Thyroid gland (tissue), 4 donors: ENCODE measurements at regions not wholly inside any gene's neighbourhood (a gene's known extent, or its start where the extent isn't known, plus 50 kb on each side); places are given as distances from the start of the nearest gene placed in this dataset.

Experiments
- DNase-seq, 2 donors: peaks; one replicate each; pipeline ENCODE4 v3.0.0-alpha.2; 2019
- H3K27ac ChIP-seq, 3 donors: fragments of 200-600 bp; sonication (generic); 1 replicate in 2 of 3; 2 replicates in 1 of 3; pipeline ENCODE4 v1.5.1; 2016 to 2019; ENCODE audit warnings: mild to moderate bottlenecking in 1 of 3, moderate library complexity in 1 of 3
- H3K27me3 ChIP-seq: fragments of 200-600 bp; sonication (generic); one replicate; pipeline ENCODE4 v1.5.1; 2019
- H3K36me3 ChIP-seq, 2 donors: fragments of 200-600 bp; sonication (generic); one replicate each; pipeline ENCODE4 v1.5.1; 2016 to 2019
- H3K4me1 ChIP-seq, 2 donors: fragments of 200-600 bp; sonication (generic); one replicate each; pipeline ENCODE4 v1.5.1; 2017 to 2019
- H3K4me3 ChIP-seq, 3 donors: fragments of 200-600 bp; sonication (generic); replicated peaks in 1 of 3; 1 replicate in 2 of 3; 2 replicates in 1 of 3; pipeline ENCODE4 v1.5.1; 2016; ENCODE audit warnings: mild to moderate bottlenecking in 1 of 3
- H3K9me3 ChIP-seq: fragments of 200-600 bp; sonication (generic); one replicate; pipeline ENCODE4 v1.5.1; 2017
- POLR2A ChIP-seq, 2 donors: fragments of 450-650 bp; IDR thresholded peaks; one replicate each; pipeline ENCODE4 v1.6.1; 2017; ENCODE audit warnings: antibody characterized with exemption in 2 of 2, mild to moderate bottlenecking in 2 of 2, moderate library complexity in 1 of 2
- WGBS, 2 donors: methylation state at CpG; one replicate each; pipeline ENCODE4 v1.1.5; 2017; 5-methylcytosine and 5-hydroxymethylcytosine counted together
- intact Hi-C: fragments of 100-400 bp; cut with DNase I; formaldehyde crosslinking; loops from one replicate; pipeline ENCODE4 v1.15.1; 2023
- TF ChIP-seq, protein P1 (sequence below), 6 experiments: fragments of 200-600 bp in 3 of 6; fragments of 450-650 bp in 3 of 6; sonication (generic) in 3 of 6; IDR thresholded peaks; one replicate each; pipeline ENCODE4 v1.5.1; 2016 to 2019; ENCODE audit warnings: antibody characterized with exemption in 6 of 6, mild to moderate bottlenecking in 2 of 6, inconsistent platforms in 1 of 6, moderate library complexity in 1 of 6

DNA sequence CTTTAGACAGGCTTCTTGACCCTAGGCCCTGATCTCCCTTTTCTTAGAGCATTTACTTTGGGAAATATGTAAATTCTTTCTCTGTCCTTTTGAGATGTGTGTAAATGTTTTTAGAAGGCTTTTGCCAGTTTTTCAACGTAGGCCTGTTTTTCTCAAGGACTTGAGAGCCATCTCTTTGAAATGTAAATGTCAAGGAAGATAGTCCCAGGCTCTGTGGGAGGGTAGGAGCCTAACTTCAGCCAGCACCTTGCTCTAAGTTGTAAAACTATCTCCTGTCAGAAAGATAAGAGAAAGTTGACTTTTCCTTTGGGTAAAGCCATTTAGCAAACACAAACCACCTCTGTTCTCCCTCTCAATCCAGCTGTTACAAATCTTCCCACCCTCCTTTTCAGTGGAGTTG is 219.8 kb downstream of the RPS29 start:
- WGBS, 2 donors: 27 to 32% methylated on average over 1 of the region's 1 CpG

DNA sequence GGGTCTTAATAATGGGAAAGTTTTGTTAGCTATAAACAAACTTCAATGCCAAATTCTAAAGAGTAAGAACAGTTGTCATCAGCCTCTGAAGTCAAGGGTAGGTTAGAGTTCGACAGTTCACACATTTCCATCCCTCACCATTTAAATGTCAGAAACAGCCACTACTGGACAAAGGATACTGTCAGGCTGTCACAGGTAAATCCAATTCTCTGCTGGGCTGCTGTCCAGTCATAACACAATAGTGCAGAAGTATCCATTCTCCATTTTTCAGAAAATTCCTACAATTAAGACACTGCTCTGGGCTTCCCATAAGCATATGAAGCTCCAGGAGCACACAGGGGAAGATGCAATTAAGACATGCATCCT is 221.4 kb downstream of the RPS29 start:
- H3K4me1 ChIP-seq: no peaks in the 10 kb centered on the region
- intact Hi-C loops: no loop called here
- DNase-seq: no peak
- no peaks in the 10 kb centered on the region for H3K27me3 ChIP-seq
- no peak overlapping the region for H3K27ac ChIP-seq
- TF ChIP-seq, protein P1, sequence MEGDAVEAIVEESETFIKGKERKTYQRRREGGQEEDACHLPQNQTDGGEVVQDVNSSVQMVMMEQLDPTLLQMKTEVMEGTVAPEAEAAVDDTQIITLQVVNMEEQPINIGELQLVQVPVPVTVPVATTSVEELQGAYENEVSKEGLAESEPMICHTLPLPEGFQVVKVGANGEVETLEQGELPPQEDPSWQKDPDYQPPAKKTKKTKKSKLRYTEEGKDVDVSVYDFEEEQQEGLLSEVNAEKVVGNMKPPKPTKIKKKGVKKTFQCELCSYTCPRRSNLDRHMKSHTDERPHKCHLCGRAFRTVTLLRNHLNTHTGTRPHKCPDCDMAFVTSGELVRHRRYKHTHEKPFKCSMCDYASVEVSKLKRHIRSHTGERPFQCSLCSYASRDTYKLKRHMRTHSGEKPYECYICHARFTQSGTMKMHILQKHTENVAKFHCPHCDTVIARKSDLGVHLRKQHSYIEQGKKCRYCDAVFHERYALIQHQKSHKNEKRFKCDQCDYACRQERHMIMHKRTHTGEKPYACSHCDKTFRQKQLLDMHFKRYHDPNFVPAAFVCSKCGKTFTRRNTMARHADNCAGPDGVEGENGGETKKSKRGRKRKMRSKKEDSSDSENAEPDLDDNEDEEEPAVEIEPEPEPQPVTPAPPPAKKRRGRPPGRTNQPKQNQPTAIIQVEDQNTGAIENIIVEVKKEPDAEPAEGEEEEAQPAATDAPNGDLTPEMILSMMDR (IDR thresholded peaks at IDR 0.05): no peak
- no peak for TF ChIP-seq POLR2A (IDR thresholded peaks at IDR 0.05)
- no peaks in the 10 kb centered on the region for H3K36me3 ChIP-seq
- no peaks in the 10 kb centered on the region for H3K9me3 ChIP-seq
- WGBS, 2 donors: 33 to 55% methylated on average over 1 of the region's 1 CpG
- no peak overlapping the region for H3K4me3 ChIP-seq

More for the DNA sequence above, 219.8 kb downstream of the RPS29 start:
- no peak for DNase-seq
- no peak for TF ChIP-seq POLR2A (IDR thresholded peaks at IDR 0.05)
- H3K9me3 ChIP-seq: no peaks in the 10 kb centered on the region
- H3K27ac ChIP-seq: no peak overlapping the region
- H3K4me1 ChIP-seq: no peaks in the 10 kb centered on the region
- H3K36me3 ChIP-seq: no peaks in the 10 kb centered on the region
- intact Hi-C loops: no loop called here
- no peak overlapping the region for H3K4me3 ChIP-seq
- no peaks in the 10 kb centered on the region for H3K27me3 ChIP-seq

DNA sequence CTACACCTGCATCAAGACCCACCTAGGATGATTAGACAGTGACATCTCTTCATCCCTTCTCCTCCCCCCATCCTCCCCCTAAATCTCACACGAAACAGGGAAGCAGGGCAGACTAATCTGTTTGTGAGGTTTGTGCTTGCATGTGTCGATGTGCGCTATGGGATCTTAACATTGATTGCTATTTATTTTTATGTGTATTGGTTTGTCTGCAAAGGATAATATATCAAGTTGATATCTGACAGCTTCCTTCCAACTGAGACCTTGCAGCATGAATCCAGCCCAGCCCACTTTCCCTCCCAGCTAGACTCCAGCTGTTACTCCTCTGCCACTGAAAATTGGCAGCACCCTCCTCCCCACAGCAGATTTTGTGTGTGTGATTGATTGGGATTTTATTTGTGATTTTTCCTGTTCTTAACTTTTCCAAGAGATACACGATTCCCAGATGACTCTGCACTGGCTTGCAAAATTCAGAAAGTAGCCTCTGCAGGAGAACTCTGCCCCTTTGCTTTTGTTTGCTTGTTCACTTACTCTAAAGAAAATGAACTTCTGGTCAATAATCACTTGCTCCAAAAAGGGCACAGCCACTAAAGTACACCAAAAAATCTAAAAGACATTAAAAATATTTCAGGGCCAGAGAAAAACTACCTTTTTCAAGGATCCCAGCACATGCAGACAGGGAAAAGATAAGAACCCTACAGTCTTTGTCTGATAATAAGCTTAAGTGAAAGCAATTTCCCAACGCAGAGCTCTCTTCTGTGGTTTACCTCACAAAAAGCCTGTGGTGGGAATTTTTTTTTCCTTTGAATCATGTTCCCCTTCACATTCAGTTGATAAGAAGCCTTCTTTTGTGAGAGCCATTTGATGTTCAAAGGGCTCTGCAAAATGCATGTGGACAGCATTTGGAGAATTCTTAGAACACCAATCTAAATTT is 222.1 kb downstream of the RPS29 start:
- TF ChIP-seq POLR2A (IDR thresholded peaks at IDR 0.05): no peak
- TF ChIP-seq, protein P1 (IDR thresholded peaks at IDR 0.05): no peak
- no peaks in the 10 kb centered on the region for H3K27me3 ChIP-seq
- no peak overlapping the region for H3K4me3 ChIP-seq
- no peak for DNase-seq
- intact Hi-C loops: no loop called here
- 45% methylated on average over 5 of the region's 5 CpGs for WGBS, 2 donors
- no peak overlapping the region for H3K27ac ChIP-seq
- no peaks in the 10 kb centered on the region for H3K36me3 ChIP-seq
- no peaks in the 10 kb centered on the region for H3K4me1 ChIP-seq
- no peaks in the 10 kb centered on the region for H3K9me3 ChIP-seq

DNA sequence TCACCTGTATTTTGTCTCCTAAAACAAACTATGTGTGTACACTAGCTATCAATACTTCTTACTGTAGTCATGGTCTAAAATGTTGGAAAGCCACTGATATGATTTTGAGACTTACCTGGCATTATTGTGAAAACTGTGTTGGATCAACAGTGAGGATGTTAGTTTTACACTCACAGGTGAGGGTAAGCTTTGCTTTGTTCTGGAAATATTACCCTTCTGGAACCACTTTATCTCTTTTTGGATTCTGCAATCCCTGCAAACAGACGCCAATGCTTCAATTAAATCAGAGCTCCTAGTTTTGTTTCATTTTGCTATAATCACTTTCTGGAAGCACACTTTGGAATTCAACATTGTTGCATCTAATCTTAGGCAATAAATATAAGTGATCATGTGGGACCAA is 223.3 kb downstream of the RPS29 start:
- TF ChIP-seq, protein P1 (IDR thresholded peaks at IDR 0.05): no peak
- TF ChIP-seq POLR2A (IDR thresholded peaks at IDR 0.05): no peak
- Histone ChIP-seq H3K4me1 (no peaks in the 10 kb centered on the region), H3K27me3 (no peaks in the 10 kb centered on the region), H3K36me3 (no peaks in the 10 kb centered on the region), H3K4me3 (no peak overlapping the region), H3K27ac (no peak overlapping the region), H3K9me3 (no peaks in the 10 kb centered on the region)
- intact Hi-C loops: no loop called here
- DNase-seq: no peak
- 62 to 67% methylated on average over 1 of the region's 1 CpG for WGBS, 2 donors

DNA sequence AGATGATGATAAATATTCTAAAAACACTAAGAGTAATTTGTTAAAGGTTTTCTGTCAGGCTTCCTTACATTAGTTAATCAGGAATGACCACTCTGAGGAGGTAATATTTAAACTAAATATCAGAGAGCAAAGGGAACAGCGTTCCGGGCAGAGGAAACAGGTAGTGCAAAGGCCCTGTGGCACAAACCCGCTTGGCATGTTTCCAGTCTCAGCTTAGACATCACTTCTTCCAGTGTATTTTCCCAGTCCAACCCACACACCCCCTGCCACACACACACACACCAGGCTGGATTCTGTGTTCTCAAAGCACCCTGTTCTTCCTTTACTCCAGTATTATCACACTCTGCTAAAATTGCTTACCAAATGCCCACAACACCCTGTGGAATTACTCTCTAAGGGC is 247.1 kb downstream of the RPS29 start:
- TF ChIP-seq POLR2A (IDR thresholded peaks at IDR 0.05): no peak
- TF ChIP-seq, protein P1 (IDR thresholded peaks at IDR 0.05): no peak
- no peaks in the 10 kb centered on the region for H3K9me3 ChIP-seq
- 92 to 95% methylated on average over 3 of the region's 3 CpGs for WGBS, 2 donors
- no peak for DNase-seq
- H3K36me3 ChIP-seq: no peaks in the 10 kb centered on the region
- intact Hi-C loops: no loop called here
- no peaks in the 10 kb centered on the region for H3K27me3 ChIP-seq
- H3K4me3 ChIP-seq: no peak overlapping the region
- no peak overlapping the region for H3K27ac ChIP-seq
- no peaks in the 10 kb centered on the region for H3K4me1 ChIP-seq
